AG04450 (cell line): ENCODE measurements at regions not wholly inside any gene's neighbourhood (a gene's known extent, or its start where the extent isn't known, plus 50 kb on each side); places are given as distances from the start of the nearest gene placed in this dataset.

Experiments
- CTCF ChIA-PET: fragments of 300-600, 350-600 bp; formaldehyde crosslinking; extraction: SDS; loops from one replicate; lab custom pipeline; 2022; ENCODE audit warnings: antibody characterized with exemption, inconsistent platforms; lab: Charles Lee
- POLR2A ChIA-PET: fragments of 350-600 bp; formaldehyde crosslinking; extraction: SDS; loops from one replicate; lab custom pipeline; 2021; ENCODE audit warnings: antibody characterized with exemption, inconsistent platforms; lab: Yijun Ruan, JAX
- DNase-seq: peaks from one replicate; pipeline ENCODE4 v3.0.0-alpha.2; 2011; ENCODE audit warnings: low read depth, low spot score
- H3K27ac ChIP-seq: one replicate; pipeline ENCODE4 v1.5.1; 2012; ENCODE audit warnings: low read depth, low read length, control low read depth
- H3K27me3 ChIP-seq: one replicate; pipeline ENCODE4 v1.6.0; 2012; ENCODE audit warnings: low read length; ENCODE audit not compliant: control insufficient read depth, insufficient read depth
- H3K4me3 ChIP-seq: 2 replicates; pipeline ENCODE4 v1.5.1; 2011; ENCODE audit warnings: mild to moderate bottlenecking, low read depth, low read length, control low read depth
- H3K9me3 ChIP-seq: 2 replicates; pipeline ENCODE4 v1.5.1; 2012; ENCODE audit warnings: low read length; ENCODE audit not compliant: control insufficient read depth, insufficient read depth
- TF ChIP-seq, protein P1 (sequence below): IDR thresholded peaks from 2 replicates; pipeline ENCODE4 v1.5.1; 2011; ENCODE audit warnings: low read depth, low read length, control low read depth, inconsistent platforms

DNA sequence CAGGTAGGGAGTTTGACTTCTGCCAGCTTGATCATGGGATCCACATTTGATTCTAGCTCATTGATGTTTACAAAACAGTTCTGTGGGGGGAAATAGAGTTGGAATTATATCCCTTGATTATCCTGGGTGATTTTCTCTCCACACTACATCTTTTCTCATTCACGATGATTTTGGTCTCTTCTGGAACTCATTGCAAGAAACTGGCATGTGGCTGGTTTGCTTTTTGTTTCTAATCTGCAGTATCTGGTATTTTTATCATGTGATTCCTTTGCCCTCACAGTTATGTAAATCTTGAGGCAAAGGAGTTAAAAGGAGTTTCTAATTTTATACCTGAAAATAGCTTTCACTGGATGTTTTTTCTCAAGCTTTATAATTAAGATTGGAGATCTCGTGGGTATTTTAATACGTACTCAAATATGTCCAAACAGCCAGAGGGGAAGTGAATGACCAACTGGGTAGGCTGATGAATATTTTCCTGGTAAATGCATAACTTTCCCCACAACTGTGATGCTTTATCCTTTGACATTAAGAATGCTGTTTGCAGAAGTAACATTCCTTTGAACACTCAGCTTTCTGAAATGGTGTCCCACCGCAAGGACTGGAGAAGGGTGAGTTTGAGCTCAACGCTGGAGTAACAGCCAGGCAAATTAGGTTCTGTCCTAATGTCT, 502.9 kb upstream of the ZEB2 start:
- H3K4me3 ChIP-seq = no peak overlapping the region

DNA sequence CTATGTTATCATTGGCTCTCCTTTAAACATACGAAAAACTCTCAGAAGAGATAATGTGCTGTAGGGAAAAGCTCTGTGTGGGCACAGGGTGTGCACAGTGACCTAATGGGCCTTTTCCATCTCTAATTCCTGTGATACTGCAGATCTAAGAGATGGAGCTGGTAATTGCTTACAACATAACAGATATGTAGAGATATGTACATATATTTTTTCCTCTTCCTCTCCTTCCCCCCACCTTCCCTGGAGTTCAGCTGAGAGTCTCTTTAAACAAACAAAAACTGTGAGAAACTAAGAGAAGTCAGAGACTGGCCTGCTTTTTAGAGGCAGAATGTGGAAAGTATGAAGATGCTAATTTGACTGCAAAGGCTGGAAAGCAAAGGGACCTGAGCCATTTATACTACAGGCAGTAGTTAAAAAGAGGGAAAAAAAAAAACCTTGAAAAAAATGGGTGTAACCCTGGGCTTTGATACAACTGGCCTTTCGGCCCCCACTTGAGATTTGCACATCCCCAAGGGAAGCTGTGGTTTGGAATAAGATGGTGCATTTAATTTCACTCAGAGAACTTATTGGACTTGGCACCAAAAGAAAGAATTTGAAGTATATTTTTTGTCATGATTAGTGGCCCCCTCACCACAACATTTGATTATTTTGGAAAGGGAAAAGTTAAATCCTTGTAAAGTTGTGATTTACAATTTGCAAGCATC, 502.2 kb upstream of the ZEB2 start:
- no peak overlapping the region for H3K4me3 ChIP-seq
- no peaks in the 10 kb centered on the region for H3K27me3 ChIP-seq
- no peaks in the 10 kb centered on the region for H3K9me3 ChIP-seq
- H3K27ac ChIP-seq = no peak overlapping the region
- CTCF ChIA-PET = no interaction called here
- POLR2A ChIA-PET = no interaction called here
- no peak for DNase-seq
- TF ChIP-seq, protein P1, sequence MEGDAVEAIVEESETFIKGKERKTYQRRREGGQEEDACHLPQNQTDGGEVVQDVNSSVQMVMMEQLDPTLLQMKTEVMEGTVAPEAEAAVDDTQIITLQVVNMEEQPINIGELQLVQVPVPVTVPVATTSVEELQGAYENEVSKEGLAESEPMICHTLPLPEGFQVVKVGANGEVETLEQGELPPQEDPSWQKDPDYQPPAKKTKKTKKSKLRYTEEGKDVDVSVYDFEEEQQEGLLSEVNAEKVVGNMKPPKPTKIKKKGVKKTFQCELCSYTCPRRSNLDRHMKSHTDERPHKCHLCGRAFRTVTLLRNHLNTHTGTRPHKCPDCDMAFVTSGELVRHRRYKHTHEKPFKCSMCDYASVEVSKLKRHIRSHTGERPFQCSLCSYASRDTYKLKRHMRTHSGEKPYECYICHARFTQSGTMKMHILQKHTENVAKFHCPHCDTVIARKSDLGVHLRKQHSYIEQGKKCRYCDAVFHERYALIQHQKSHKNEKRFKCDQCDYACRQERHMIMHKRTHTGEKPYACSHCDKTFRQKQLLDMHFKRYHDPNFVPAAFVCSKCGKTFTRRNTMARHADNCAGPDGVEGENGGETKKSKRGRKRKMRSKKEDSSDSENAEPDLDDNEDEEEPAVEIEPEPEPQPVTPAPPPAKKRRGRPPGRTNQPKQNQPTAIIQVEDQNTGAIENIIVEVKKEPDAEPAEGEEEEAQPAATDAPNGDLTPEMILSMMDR = no peak

More for the DNA sequence above, 502.9 kb upstream of the ZEB2 start:
- Histone ChIP-seq H3K9me3 (no peaks in the 10 kb centered on the region), H3K27ac (peak overlapping the region; percentile 23), H3K27me3 (no peaks in the 10 kb centered on the region)
- DNase-seq = peak; percentile 61
- ChIA-PET POLR2A (interaction anchor here (0.6 kb wide), 2 partner anchors 17 to 93 kb away, joined by 3 to 5 read pairs; no protein-coding TSS in a partner anchor), CTCF (interaction anchor here (0.6 kb wide), 1 partner anchor 542 kb away, joined by 4 read pairs; no protein-coding TSS in a partner anchor)
- TF ChIP-seq, protein P1 = no peak

DNA sequence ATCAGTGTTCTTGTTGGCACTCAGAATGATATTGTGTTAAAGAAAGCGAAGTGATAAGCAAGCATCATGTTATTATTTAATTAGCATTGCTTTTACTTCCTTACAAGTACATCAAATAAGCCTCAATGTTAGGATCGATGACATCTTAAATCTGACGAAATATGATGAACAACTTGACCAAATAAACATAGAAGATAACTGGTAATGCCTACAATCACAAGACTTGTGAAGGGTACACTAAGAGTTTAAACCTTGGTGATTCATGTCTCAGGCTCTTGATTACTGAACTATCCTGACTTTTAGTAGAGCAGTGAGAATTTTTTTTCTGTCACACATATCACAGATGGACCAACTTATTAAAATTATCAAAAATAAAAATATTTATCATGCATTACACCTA, 500.8 kb upstream of the ZEB2 start:
- Histone ChIP-seq H3K27me3 (no peaks in the 10 kb centered on the region), H3K4me3 (no peak overlapping the region), H3K9me3 (no peaks in the 10 kb centered on the region), H3K27ac (no peak overlapping the region)
- CTCF ChIA-PET = no interaction called here
- TF ChIP-seq, protein P1 = no peak
- POLR2A ChIA-PET = no interaction called here
- DNase-seq = no peak

DNA sequence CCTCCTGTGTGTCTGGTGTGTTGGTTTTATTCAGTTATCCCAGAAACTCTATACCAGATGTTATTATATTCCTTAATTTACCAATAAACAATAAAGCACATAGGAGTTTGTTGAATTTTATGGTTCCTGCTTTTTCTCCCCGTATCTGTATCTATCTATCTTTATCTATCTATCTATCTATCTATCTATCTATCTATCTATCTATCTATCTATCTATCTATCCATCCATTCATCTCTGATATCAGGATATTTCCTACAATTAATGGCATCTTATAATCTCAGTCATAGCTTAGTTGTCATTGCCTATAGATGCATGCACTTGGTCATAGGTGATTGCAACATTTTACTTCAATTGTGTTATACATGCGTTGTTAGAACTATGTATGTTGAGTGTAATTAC, 500.2 kb upstream of the ZEB2 start:
- Histone ChIP-seq H3K9me3 (no peaks in the 10 kb centered on the region), H3K27me3 (no peaks in the 10 kb centered on the region), H3K4me3 (no peak overlapping the region), H3K27ac (no peak overlapping the region)
- TF ChIP-seq, protein P1 = no peak
- no peak for DNase-seq
- ChIA-PET CTCF (no interaction called here), POLR2A (no interaction called here)

DNA sequence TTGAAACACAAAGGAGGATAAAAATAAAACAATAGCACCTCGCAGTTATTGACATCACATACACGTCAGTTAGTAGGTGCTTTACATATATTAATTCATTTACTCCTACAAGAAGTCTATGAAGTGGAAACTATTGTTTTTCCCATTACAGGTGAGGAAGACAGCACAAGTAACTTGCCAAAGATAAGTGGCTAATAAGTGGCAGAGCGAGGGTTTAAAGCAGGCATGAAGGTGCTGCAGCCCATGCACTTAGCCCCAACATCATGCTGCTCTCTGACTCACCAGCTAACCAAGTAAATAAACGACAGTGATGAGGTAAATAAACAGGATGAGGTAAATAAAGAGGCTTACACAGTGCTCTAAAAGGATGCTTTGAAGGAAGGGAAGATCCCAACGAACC, 498.6 kb upstream of the ZEB2 start:
- Histone ChIP-seq H3K9me3 (no peaks in the 10 kb centered on the region), H3K27me3 (no peaks in the 10 kb centered on the region), H3K4me3 (no peak overlapping the region), H3K27ac (no peak overlapping the region)
- DNase-seq = no peak
- TF ChIP-seq, protein P1 = no peak
- POLR2A ChIA-PET = no interaction called here
- CTCF ChIA-PET = no interaction called here
